Tibial nerve (tissue), 4 donors: ENCODE measurements at regions not wholly inside any gene's neighbourhood (a gene's known extent, or its start where the extent isn't known, plus 50 kb on each side); places are given as distances from the start of the nearest gene placed in this dataset.

ENCODE experiments used
- DNase-seq, 2 donors: peaks; one replicate each; pipeline ENCODE4 v3.0.0-alpha.2; 2019; ENCODE audit warnings: low spot score in 2 of 2
- H3K27ac ChIP-seq, 4 donors: fragments of 200-600 bp; sonication (generic) in 3 of 4; one replicate each; pipeline ENCODE4 v1.5.1; 2017 to 2019; ENCODE audit warnings: mild to moderate bottlenecking in 1 of 4
- H3K27me3 ChIP-seq, 2 donors: fragments of 200-600 bp; sonication (generic) in 1 of 2; one replicate each; pipeline versions ENCODE4 v1.5.1 to v1.6.0; 2017 to 2019
- H3K36me3 ChIP-seq, 3 donors: fragments of 200-600 bp; sonication (generic); one replicate each; pipeline ENCODE4 v1.5.1; 2018 to 2019
- H3K4me1 ChIP-seq, 4 donors: fragments of 200-600 bp; sonication (generic) in 3 of 4; one replicate each; pipeline ENCODE4 v1.5.1; 2017 to 2019
- H3K4me3 ChIP-seq, 4 donors: fragments of 200-600 bp; sonication (generic) in 3 of 4; one replicate each; pipeline ENCODE4 v1.5.1; 2017 to 2019; ENCODE audit warnings: mild to moderate bottlenecking in 1 of 4, moderate library complexity in 1 of 4
- H3K9me3 ChIP-seq, 4 donors: fragments of 200-600 bp; sonication (generic) in 3 of 4; one replicate each; pipeline ENCODE4 v1.5.1; 2017 to 2019
- EP300 ChIP-seq, 2 donors: sonication (generic); formaldehyde crosslinking; IDR thresholded peaks; one replicate each; pipeline ENCODE4 v1.6.1; 2017; ENCODE audit warnings: antibody characterized with exemption in 2 of 2, mild to moderate bottlenecking in 1 of 2
- POLR2A ChIP-seq, 2 donors: fragments of 450-650 bp; IDR thresholded peaks; one replicate each; pipeline ENCODE4 v1.6.1; 2017; ENCODE audit warnings: antibody characterized with exemption in 2 of 2, mild to moderate bottlenecking in 2 of 2, moderate library complexity in 2 of 2
- WGBS, 2 donors: methylation state at CpG; one replicate each; pipeline ENCODE4 v1.1.5; 2018; 5-methylcytosine and 5-hydroxymethylcytosine counted together
- TF ChIP-seq, protein P1 (sequence below), 5 experiments: fragments of 200-600 bp in 3 of 5; fragments of 450-650 bp in 2 of 5; sonication (generic) in 3 of 5; IDR thresholded peaks; one replicate each; pipeline ENCODE4 v1.5.1; 2016 to 2019; ENCODE audit warnings: antibody characterized with exemption in 5 of 5, mild to moderate bottlenecking in 3 of 5, moderate library complexity in 2 of 5

DNA sequence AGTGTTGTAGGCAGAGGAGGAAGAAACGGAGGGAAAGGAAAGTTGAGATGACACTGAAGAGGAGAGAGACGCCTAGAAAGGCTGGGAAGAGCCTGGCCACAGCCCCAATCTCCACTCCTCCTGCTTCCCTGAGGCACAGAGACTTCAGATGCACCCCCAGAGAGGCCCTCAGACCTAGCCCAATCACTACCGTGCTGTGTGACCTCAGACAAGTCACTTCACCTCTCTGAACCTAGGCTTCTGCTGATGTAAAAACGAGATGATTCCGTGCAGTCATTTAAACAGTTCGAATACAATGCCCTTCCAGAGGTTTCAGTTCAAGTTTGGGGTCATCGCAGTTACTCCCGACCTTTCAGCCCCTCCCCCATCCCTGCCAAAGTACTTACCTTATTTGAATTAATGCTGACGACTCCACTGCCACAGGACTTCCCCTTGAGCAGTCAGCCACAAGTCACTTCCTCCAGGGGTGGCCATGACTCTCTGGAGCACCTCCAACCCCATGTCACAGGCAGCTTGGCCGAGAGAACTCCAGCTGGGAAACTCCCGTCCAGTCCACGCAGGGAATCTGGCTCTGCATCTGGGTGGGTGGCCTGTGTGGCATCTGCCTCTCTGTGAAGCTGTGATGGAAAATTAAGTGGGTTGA, 105.2 kb upstream of the ID2 start:
- TF ChIP-seq, protein P1, sequence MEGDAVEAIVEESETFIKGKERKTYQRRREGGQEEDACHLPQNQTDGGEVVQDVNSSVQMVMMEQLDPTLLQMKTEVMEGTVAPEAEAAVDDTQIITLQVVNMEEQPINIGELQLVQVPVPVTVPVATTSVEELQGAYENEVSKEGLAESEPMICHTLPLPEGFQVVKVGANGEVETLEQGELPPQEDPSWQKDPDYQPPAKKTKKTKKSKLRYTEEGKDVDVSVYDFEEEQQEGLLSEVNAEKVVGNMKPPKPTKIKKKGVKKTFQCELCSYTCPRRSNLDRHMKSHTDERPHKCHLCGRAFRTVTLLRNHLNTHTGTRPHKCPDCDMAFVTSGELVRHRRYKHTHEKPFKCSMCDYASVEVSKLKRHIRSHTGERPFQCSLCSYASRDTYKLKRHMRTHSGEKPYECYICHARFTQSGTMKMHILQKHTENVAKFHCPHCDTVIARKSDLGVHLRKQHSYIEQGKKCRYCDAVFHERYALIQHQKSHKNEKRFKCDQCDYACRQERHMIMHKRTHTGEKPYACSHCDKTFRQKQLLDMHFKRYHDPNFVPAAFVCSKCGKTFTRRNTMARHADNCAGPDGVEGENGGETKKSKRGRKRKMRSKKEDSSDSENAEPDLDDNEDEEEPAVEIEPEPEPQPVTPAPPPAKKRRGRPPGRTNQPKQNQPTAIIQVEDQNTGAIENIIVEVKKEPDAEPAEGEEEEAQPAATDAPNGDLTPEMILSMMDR (IDR thresholded peaks at IDR 0.05) = no peak
- TF ChIP-seq EP300 (IDR thresholded peaks at IDR 0.05) = no peak
- no peak for TF ChIP-seq POLR2A (IDR thresholded peaks at IDR 0.05)
- Histone ChIP-seq H3K36me3 (no peaks in the 10 kb centered on the region), H3K27me3 (no peaks in the 10 kb centered on the region), H3K4me1 (peaks cover 0 to 24% (median 10%) of the 10 kb centered on the region in 4 donors), H3K9me3 (no peaks in the 10 kb centered on the region), H3K27ac (no peak overlapping the region), H3K4me3 (no peak overlapping the region)
- 53 to 58% methylated on average over 11 to 12 of the region's 12 CpGs for WGBS, 2 donors
- no peak for DNase-seq

DNA sequence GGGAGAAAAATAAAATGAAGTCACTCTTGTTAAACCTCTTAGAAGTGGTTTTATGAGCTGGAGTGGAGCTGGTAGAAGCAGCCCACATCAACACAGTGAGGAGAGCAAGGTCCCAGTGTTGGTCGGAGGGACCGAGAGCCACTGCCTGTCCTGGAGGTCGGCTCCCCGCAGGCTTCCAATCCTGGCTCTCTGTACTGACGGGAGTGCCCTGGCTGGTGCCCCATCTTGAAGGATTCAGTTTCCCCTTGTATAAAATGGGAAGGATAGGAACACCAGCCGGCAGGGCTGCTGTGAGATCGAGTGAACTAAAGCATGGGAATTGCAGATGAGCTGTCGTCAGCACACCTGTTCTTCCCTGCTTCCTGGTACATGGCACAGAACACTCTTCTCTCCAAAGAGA, 104.3 kb upstream of the ID2 start:
- WGBS, 2 donors = 79 to 88% methylated on average over 8 of the region's 8 CpGs
- peaks cover 0 to 24% (median 10%) of the 10 kb centered on the region in 4 donors for H3K4me1 ChIP-seq
- DNase-seq = no peak
- TF ChIP-seq, protein P1 (IDR thresholded peaks at IDR 0.05) = no peak
- no peak for TF ChIP-seq POLR2A (IDR thresholded peaks at IDR 0.05)
- TF ChIP-seq EP300 (IDR thresholded peaks at IDR 0.05) = no peak
- H3K27ac ChIP-seq = no peak overlapping the region
- no peaks in the 10 kb centered on the region for H3K9me3 ChIP-seq
- no peaks in the 10 kb centered on the region for H3K36me3 ChIP-seq
- no peak overlapping the region for H3K4me3 ChIP-seq
- H3K27me3 ChIP-seq = no peaks in the 10 kb centered on the region

DNA sequence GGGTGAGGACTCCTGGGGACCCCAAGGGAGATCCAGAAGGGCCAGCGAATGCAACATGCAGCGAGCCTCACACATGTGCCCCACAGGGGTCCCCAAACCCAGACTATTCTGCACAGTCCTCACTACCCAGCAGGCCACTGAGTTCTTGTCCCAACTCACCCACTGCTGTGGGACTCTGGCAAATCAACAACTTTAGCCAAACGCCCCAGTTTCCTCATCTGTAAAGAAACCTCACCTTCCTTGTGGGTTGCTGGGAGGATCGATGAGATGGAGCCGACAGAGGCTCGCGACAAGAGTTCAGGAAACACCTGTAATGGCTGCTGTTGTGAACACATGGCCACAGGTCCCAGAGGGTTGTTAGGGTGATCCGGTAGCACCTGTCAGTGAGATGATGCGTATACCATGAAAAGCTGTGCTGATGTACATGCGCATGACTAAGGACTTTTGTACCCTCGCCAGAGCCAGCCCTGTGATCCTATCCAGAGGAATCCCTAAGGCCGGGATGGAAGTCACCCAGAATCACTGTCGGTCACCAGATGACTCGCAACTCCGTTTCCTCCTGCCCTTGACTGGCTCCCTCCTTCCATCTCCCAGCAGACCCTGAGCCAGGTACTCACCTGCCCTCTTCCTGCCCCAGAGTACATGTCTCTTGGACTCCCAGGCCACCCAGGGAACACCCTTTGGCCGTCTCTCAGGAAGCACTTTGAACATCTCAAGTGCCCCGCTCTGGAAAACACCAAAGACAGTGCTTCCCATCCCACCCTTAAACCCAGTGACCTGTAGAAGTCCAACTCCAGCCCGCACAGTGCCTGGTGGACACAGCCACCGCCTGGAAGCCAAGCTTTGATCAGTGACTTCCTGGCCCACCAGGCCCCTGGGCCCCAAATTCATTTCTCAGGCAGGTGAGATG, 103.3 kb upstream of the ID2 start:
- H3K9me3 ChIP-seq = no peaks in the 10 kb centered on the region
- no peaks in the 10 kb centered on the region for H3K27me3 ChIP-seq
- no peak for DNase-seq
- H3K4me1 ChIP-seq = peaks cover 0 to 32% (median 10%) of the 10 kb centered on the region in 4 donors
- no peak overlapping the region for H3K4me3 ChIP-seq
- H3K36me3 ChIP-seq = no peaks in the 10 kb centered on the region
- no peak overlapping the region for H3K27ac ChIP-seq
- TF ChIP-seq POLR2A (IDR thresholded peaks at IDR 0.05) (no peak), EP300 (IDR thresholded peaks at IDR 0.05) (no peak)
- TF ChIP-seq, protein P1 (IDR thresholded peaks at IDR 0.05) = no peak
- WGBS, 2 donors = 90% methylated on average over 19 of the region's 19 CpGs

DNA sequence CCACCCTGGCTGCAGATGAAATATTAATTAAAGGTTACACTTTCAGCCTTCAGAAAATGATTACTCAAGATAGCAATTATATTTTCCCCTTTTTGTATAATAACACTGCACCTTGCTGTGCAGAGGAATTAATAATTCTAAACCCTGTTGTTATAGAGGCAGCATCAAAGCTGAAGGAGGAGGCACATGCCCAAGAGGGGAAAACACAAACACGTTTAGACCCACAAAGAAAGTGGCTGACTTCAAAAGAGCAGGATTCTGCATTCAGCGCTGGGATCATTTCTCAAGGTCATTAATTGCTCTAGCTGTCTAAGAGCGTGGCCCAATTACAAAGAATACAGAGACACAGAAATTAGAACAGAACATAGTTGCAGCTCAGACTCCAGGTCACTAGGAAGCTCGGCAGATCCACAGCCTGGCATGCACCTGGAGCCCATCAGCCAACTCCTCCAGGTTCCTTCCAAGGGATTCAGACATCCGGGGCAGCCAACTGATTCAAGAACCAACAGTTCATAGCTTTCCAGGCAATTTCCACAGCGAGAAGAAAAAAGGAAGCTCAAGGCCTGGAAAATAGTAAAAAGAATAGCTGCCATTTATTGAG, 102.3 kb upstream of the ID2 start:
- Histone ChIP-seq H3K4me1 (peaks cover 0 to 42% (median 10%) of the 10 kb centered on the region in 4 donors), H3K27ac (no peak overlapping the region), H3K36me3 (no peaks in the 10 kb centered on the region), H3K27me3 (no peaks in the 10 kb centered on the region), H3K9me3 (no peaks in the 10 kb centered on the region), H3K4me3 (no peak overlapping the region)
- 75 to 76% methylated on average over 6 of the region's 6 CpGs for WGBS, 2 donors
- no peak for DNase-seq
- TF ChIP-seq, protein P1 (IDR thresholded peaks at IDR 0.05) = no peak
- no peak for TF ChIP-seq POLR2A (IDR thresholded peaks at IDR 0.05)
- no peak for TF ChIP-seq EP300 (IDR thresholded peaks at IDR 0.05)
